ENCODE measurements at regions not wholly inside any gene's neighbourhood (a gene's known extent, or its start where the extent isn't known, plus 50 kb on each side); places are given as distances from the start of the nearest gene placed in this dataset.
"Not testable (repeated sequence)": the region's sequence is repeated elsewhere in the genome, so short reads cannot be mapped to it uniquely, and the experiment has no call there.

DNA sequence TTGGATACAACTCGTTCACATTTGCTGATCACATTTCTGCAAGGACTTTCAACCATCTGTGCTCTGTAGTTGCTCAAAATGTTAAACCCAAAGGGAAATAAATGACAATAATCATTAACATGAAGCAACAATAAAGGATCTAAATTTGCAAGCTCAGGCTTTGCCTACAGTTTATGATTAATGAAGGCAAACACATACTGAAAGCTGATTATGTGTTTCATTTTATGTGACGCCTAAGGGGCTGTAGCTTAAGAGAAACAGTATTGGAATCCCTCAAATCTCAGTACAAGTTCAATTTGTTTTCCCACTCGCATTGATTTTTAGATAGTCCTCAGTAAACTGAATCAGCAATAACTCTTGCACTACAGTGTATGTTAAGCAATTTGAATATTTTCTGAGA is 160.3 kb upstream of the FSIP2 start:
- Histone ChIP-seq H3K23ac (ENCODE audit: low read length in 2 of 2) (no peak overlapping the region), H2BK120ac (ENCODE audit: low read depth, low read length) (no peak overlapping the region), H3K9me3 (ENCODE audit: control insufficient read depth, low read length) (peaks cover 8% of the 10 kb centered on the region), H3K4me1 (ENCODE audit: control insufficient read depth, insufficient read depth, low read depth, low read length) (peaks cover 4% of the 10 kb centered on the region), H2BK5ac (ENCODE audit: low read depth, low read length, poor library complexity, severe bottlenecking) (no peak overlapping the region), H3K9ac (ENCODE audit: low read length) (no peak overlapping the region), H3K27ac (ENCODE audit: low read length, poor library complexity, severe bottlenecking) (no peak overlapping the region), H3K4me3 (ENCODE audit: insufficient read depth in 1 of 2, low read depth in 1 of 2, low read length in 2 of 2) (no peak overlapping the region), H3K4me2 (ENCODE audit: low read length, poor library complexity, severe bottlenecking) (no peak overlapping the region), H3K18ac (ENCODE audit: low read depth in 1 of 2, low read length in 2 of 2) (no peak overlapping the region), H2BK12ac (ENCODE audit: low read length in 2 of 2) (no peak overlapping the region), H3K14ac (ENCODE audit: low read length in 2 of 2) (no peak overlapping the region), H3K4ac (ENCODE audit: low read depth in 1 of 2, low read length in 2 of 2) (no peak overlapping the region), H2AK5ac (ENCODE audit: low read length, severe bottlenecking) (no peak overlapping the region), H4K8ac (ENCODE audit: low read length) (no peak overlapping the region), H3K27me3 (ENCODE audit: control insufficient read depth in 1 of 2, insufficient read depth in 1 of 2, low read length in 2 of 2) (no peaks in the 10 kb centered on the region), H2AFZ (ENCODE audit: low read depth, low read length) (no peak overlapping the region), H3K79me1 (replicated peaks; ENCODE audit: low read length, poor library complexity, severe bottlenecking) (no peaks in the 10 kb centered on the region), H3K36me3 (ENCODE audit: control insufficient read depth in 1 of 2, insufficient read depth in 2 of 2, low read depth in 1 of 2, low read length in 2 of 2) (no peaks in the 10 kb centered on the region), H2BK15ac (ENCODE audit: low read depth, poor library complexity, severe bottlenecking) (no peak overlapping the region), H4K91ac (ENCODE audit: low read length) (no peak overlapping the region)
- WGBS, result 92% methylated on average over 2 of the region's 3 CpGs
- DNase-seq, result no peak

GRCh38 chr2:185583058-185583816 is 155.4 kb upstream of the FSIP2 start:
- H3K4me2 ChIP-seq (ENCODE audit: low read length, poor library complexity, severe bottlenecking), result no peak overlapping the region
- WGBS, result 85% methylated on average over 1 of the region's 2 CpGs
- peak overlapping the region; percentile 85 for H3K27ac ChIP-seq (ENCODE audit: low read length, poor library complexity, severe bottlenecking)
- DNase-seq, result peak; percentile 58
- H3K18ac ChIP-seq (ENCODE audit: low read depth in 1 of 2, low read length in 2 of 2), result no peak overlapping the region
- H3K23ac ChIP-seq (ENCODE audit: low read length in 2 of 2), result no peak overlapping the region
- H3K36me3 ChIP-seq (ENCODE audit: control insufficient read depth in 1 of 2, insufficient read depth in 2 of 2, low read depth in 1 of 2, low read length in 2 of 2), result no peaks in the 10 kb centered on the region
- no peak overlapping the region for H2AFZ ChIP-seq (ENCODE audit: low read depth, low read length)
- H3K14ac ChIP-seq (ENCODE audit: low read length in 2 of 2), result peak overlapping the region in 1 of 2 experiments; percentile 44
- H2BK120ac ChIP-seq (ENCODE audit: low read depth, low read length), result no peak overlapping the region
- no peak overlapping the region for H2BK12ac ChIP-seq (ENCODE audit: low read length in 2 of 2)
- H3K4me3 ChIP-seq (ENCODE audit: insufficient read depth in 1 of 2, low read depth in 1 of 2, low read length in 2 of 2), result no peak overlapping the region
- H3K4ac ChIP-seq (ENCODE audit: low read depth in 1 of 2, low read length in 2 of 2), result no peak overlapping the region
- H3K9ac ChIP-seq (ENCODE audit: low read length), result no peak overlapping the region
- no peaks in the 10 kb centered on the region for H3K79me1 ChIP-seq (replicated peaks; ENCODE audit: low read length, poor library complexity, severe bottlenecking)
- peaks cover 4% of the 10 kb centered on the region for H3K4me1 ChIP-seq (ENCODE audit: control insufficient read depth, insufficient read depth, low read depth, low read length)
- H2AK5ac ChIP-seq (ENCODE audit: low read length, severe bottlenecking), result peak overlapping the region; percentile 74
- peaks cover 14% of the 10 kb centered on the region for H3K9me3 ChIP-seq (ENCODE audit: control insufficient read depth, low read length)
- no peak overlapping the region for H4K91ac ChIP-seq (ENCODE audit: low read length)
- peak overlapping the region; percentile 84 for H2BK5ac ChIP-seq (ENCODE audit: low read depth, low read length, poor library complexity, severe bottlenecking)
- H4K8ac ChIP-seq (ENCODE audit: low read length), result no peak overlapping the region
- H2BK15ac ChIP-seq (ENCODE audit: low read depth, poor library complexity, severe bottlenecking), result no peak overlapping the region
- H3K27me3 ChIP-seq (ENCODE audit: control insufficient read depth in 1 of 2, insufficient read depth in 1 of 2, low read length in 2 of 2), result no peaks in the 10 kb centered on the region

- H2BK15ac ChIP-seq (ENCODE audit: low read depth, poor library complexity, severe bottlenecking); H3K27ac ChIP-seq (ENCODE audit: low read length, poor library complexity, severe bottlenecking); H2BK5ac ChIP-seq (ENCODE audit: low read depth, low read length, poor library complexity, severe bottlenecking); H3K9ac ChIP-seq (ENCODE audit: low read length); H3K79me1 ChIP-seq (replicated peaks; ENCODE audit: low read length, poor library complexity, severe bottlenecking); H2BK120ac ChIP-seq (ENCODE audit: low read depth, low read length); H3K4ac ChIP-seq (ENCODE audit: low read depth in 1 of 2, low read length in 2 of 2); H3K4me2 ChIP-seq (ENCODE audit: low read length, poor library complexity, severe bottlenecking); H4K8ac ChIP-seq (ENCODE audit: low read length); H2BK12ac ChIP-seq (ENCODE audit: low read length in 2 of 2); H2AK5ac ChIP-seq (ENCODE audit: low read length, severe bottlenecking); H3K14ac ChIP-seq (ENCODE audit: low read length in 2 of 2); DNase-seq; H4K91ac ChIP-seq (ENCODE audit: low read length); H3K23ac ChIP-seq (ENCODE audit: low read length in 2 of 2); H3K27me3 ChIP-seq (ENCODE audit: control insufficient read depth in 1 of 2, insufficient read depth in 1 of 2, low read length in 2 of 2); H3K4me3 ChIP-seq (ENCODE audit: insufficient read depth in 1 of 2, low read depth in 1 of 2, low read length in 2 of 2); H3K36me3 ChIP-seq (ENCODE audit: control insufficient read depth in 1 of 2, insufficient read depth in 2 of 2, low read depth in 1 of 2, low read length in 2 of 2); H3K18ac ChIP-seq (ENCODE audit: low read depth in 1 of 2, low read length in 2 of 2); H3K4me1 ChIP-seq (ENCODE audit: control insufficient read depth, insufficient read depth, low read depth, low read length); H2AFZ ChIP-seq (ENCODE audit: low read depth, low read length): not testable (repeated sequence)
- 91% methylated on average over 5 of the region's 5 CpGs for WGBS
- peaks cover 14% of the 10 kb centered on the region for H3K9me3 ChIP-seq (ENCODE audit: control insufficient read depth, low read length)
Measured at GRCh38 chr2:185585165-185585564, 153.4 kb upstream of the FSIP2 start.

- H3K4me3 ChIP-seq (ENCODE audit: insufficient read depth in 1 of 2, low read depth in 1 of 2, low read length in 2 of 2); H4K8ac ChIP-seq (ENCODE audit: low read length); DNase-seq: not testable (repeated sequence)
Measured at GRCh38 chr2:185591276-185591675, 147.3 kb upstream of the FSIP2 start.

More at GRCh38 chr2:185591276-185591675, 147.3 kb upstream of the FSIP2 start:
- H3K9ac ChIP-seq (ENCODE audit: low read length); H2BK5ac ChIP-seq (ENCODE audit: low read depth, low read length, poor library complexity, severe bottlenecking); H2AK5ac ChIP-seq (ENCODE audit: low read length, severe bottlenecking); H4K91ac ChIP-seq (ENCODE audit: low read length); H3K36me3 ChIP-seq (ENCODE audit: control insufficient read depth in 1 of 2, insufficient read depth in 2 of 2, low read depth in 1 of 2, low read length in 2 of 2); H3K23ac ChIP-seq (ENCODE audit: low read length in 2 of 2); H3K79me1 ChIP-seq (replicated peaks; ENCODE audit: low read length, poor library complexity, severe bottlenecking); H3K27ac ChIP-seq (ENCODE audit: low read length, poor library complexity, severe bottlenecking); H3K18ac ChIP-seq (ENCODE audit: low read depth in 1 of 2, low read length in 2 of 2); H3K4me2 ChIP-seq (ENCODE audit: low read length, poor library complexity, severe bottlenecking); H3K14ac ChIP-seq (ENCODE audit: low read length in 2 of 2); H2BK120ac ChIP-seq (ENCODE audit: low read depth, low read length); H2BK12ac ChIP-seq (ENCODE audit: low read length in 2 of 2); H3K9me3 ChIP-seq (ENCODE audit: control insufficient read depth, low read length); H2AFZ ChIP-seq (ENCODE audit: low read depth, low read length); H3K27me3 ChIP-seq (ENCODE audit: control insufficient read depth in 1 of 2, insufficient read depth in 1 of 2, low read length in 2 of 2); H3K4ac ChIP-seq (ENCODE audit: low read depth in 1 of 2, low read length in 2 of 2); H3K4me1 ChIP-seq (ENCODE audit: control insufficient read depth, insufficient read depth, low read depth, low read length); H2BK15ac ChIP-seq (ENCODE audit: low read depth, poor library complexity, severe bottlenecking): not testable (repeated sequence)
- WGBS, result 98% methylated on average over 8 of the region's 14 CpGs
